Breast epithelium (tissue), 4 donors: ENCODE measurements at regions not wholly inside any gene's neighbourhood (a gene's known extent, or its start where the extent isn't known, plus 50 kb on each side); places are given as distances from the start of the nearest gene placed in this dataset.
"Not testable (repeated sequence)": the region's sequence is repeated elsewhere in the genome, so short reads cannot be mapped to it uniquely, and the experiment has no call there.

ENCODE experiments used
- DNase-seq, 2 donors: peaks; one replicate each; pipeline ENCODE4 v3.0.0-alpha.2; 2019; ENCODE audit warnings: low spot score in 2 of 2
- H3K27ac ChIP-seq, 2 donors: fragments of 200-600 bp; sonication (generic) in 1 of 2; one replicate each; pipeline ENCODE4 v1.5.1; 2016 to 2019; ENCODE audit warnings: mild to moderate bottlenecking in 1 of 2
- H3K27me3 ChIP-seq, 2 donors: fragments of 200-600 bp; sonication (generic) in 1 of 2; one replicate each; pipeline versions ENCODE4 v1.5.1 to v1.6.0; 2017 to 2019; ENCODE audit warnings: control low read depth in 1 of 2, mild to moderate bottlenecking in 1 of 2
- H3K36me3 ChIP-seq: fragments of 200-600 bp; one replicate; pipeline ENCODE4 v1.5.1; 2019
- H3K4me1 ChIP-seq, 2 donors: fragments of 200-600 bp; sonication (generic); one replicate each; pipeline ENCODE4 v1.5.1; 2016 to 2019; ENCODE audit warnings: control low read depth in 1 of 2
- H3K4me3 ChIP-seq, 3 donors: fragments of 200-600 bp; sonication (generic); 1 replicate in 2 of 3; 2 replicates in 1 of 3; pipeline ENCODE4 v1.5.1; 2016 to 2019; ENCODE audit warnings: mild to moderate bottlenecking in 3 of 3, moderate library complexity in 2 of 3
- H3K9me3 ChIP-seq, 2 donors: fragments of 200-600 bp; sonication (generic) in 1 of 2; one replicate each; pipeline ENCODE4 v1.5.1; 2016 to 2019; ENCODE audit warnings: control low read depth in 1 of 2
- CTCF ChIP-seq, 3 donors: fragments of 450-650 bp; IDR thresholded peaks; one replicate each; pipeline ENCODE4 v1.5.1; 2016 to 2017; ENCODE audit warnings: antibody characterized with exemption in 3 of 3, mild to moderate bottlenecking in 3 of 3, moderate library complexity in 3 of 3
- POLR2A ChIP-seq: fragments of 450-650 bp; IDR thresholded peaks from one replicate; pipeline ENCODE4 v1.6.1; 2016; ENCODE audit warnings: antibody characterized with exemption, mild to moderate bottlenecking, moderate library complexity
- POLR2AphosphoS5 ChIP-seq, 3 donors: sonication (generic); formaldehyde crosslinking; IDR thresholded peaks; one replicate each; pipeline ENCODE4 v1.6.1; 2017; ENCODE audit warnings: antibody characterized with exemption in 3 of 3
- intact Hi-C: fragments of 100-400 bp; cut with DNase I; formaldehyde crosslinking; loops from one replicate; pipeline ENCODE4 v1.15.1; 2023; ENCODE audit warnings: low total_unique reads

GRCh38 chr10:9450801-9451200, 1396.3 kb downstream of the GATA3 start:
- Histone ChIP-seq H3K36me3 (no peaks in the 10 kb centered on the region), H3K4me1 (peaks cover 0 to 4% of the 10 kb centered on the region in 2 donors), H3K4me3 (peak overlapping the region in 1 of 3 donors; percentile 1), H3K27me3 (no peaks in the 10 kb centered on the region), H3K9me3 (peaks cover 4 to 6% of the 10 kb centered on the region in 2 donors), H3K27ac (peak overlapping the region; percentile 3 to 43)
- no peak for DNase-seq
- intact Hi-C loops: no loop called here
- TF ChIP-seq POLR2AphosphoS5 (IDR thresholded peaks at IDR 0.05): no peak
- no peak for TF ChIP-seq CTCF (IDR thresholded peaks at IDR 0.05)
- TF ChIP-seq POLR2A: no peak

GRCh38 chr10:9451211-9451773, 1396.8 kb downstream of the GATA3 start:
- DNase-seq: no peak
- no peak for TF ChIP-seq CTCF (IDR thresholded peaks at IDR 0.05)
- TF ChIP-seq POLR2A: no peak
- no peak for TF ChIP-seq POLR2AphosphoS5 (IDR thresholded peaks at IDR 0.05)

GRCh38 chr10:9452056-9452455, 1397.6 kb downstream of the GATA3 start:
- Histone ChIP-seq H3K27me3 (no peaks in the 10 kb centered on the region), H3K36me3 (no peaks in the 10 kb centered on the region), H3K4me1 (peaks cover 0 to 4% of the 10 kb centered on the region in 2 donors), H3K27ac (no peak overlapping the region), H3K4me3 (no peak overlapping the region), H3K9me3 (peaks cover 4 to 6% of the 10 kb centered on the region in 2 donors)
- TF ChIP-seq POLR2AphosphoS5 (IDR thresholded peaks at IDR 0.05): no peak
- no peak for TF ChIP-seq CTCF (IDR thresholded peaks at IDR 0.05)
- intact Hi-C loops: no loop called here
- DNase-seq: no peak

More at GRCh38 chr10:9451211-9451773, 1396.8 kb downstream of the GATA3 start:
- Histone ChIP-seq H3K4me1 (peaks cover 0 to 4% of the 10 kb centered on the region in 2 donors), H3K36me3 (no peaks in the 10 kb centered on the region), H3K27me3 (no peaks in the 10 kb centered on the region), H3K27ac (peak overlapping the region; percentile 3 to 43), H3K4me3 (peak overlapping the region in 1 of 3 donors; percentile 1), H3K9me3 (peaks cover 4 to 6% of the 10 kb centered on the region in 2 donors)
- intact Hi-C loops: no loop called here

GRCh38 chr10:9453871-9454270, 1399.4 kb downstream of the GATA3 start:
- H3K27me3 ChIP-seq, H3K36me3 ChIP-seq, H3K4me3 ChIP-seq, H3K9me3 ChIP-seq, intact Hi-C loops, H3K27ac ChIP-seq, H3K4me1 ChIP-seq, DNase-seq: not testable (repeated sequence)

- Histone ChIP-seq H3K27ac (no peak overlapping the region), H3K27me3 (no peaks in the 10 kb centered on the region), H3K9me3 (no peaks in the 10 kb centered on the region), H3K4me1 (no peaks in the 10 kb centered on the region), H3K36me3 (no peaks in the 10 kb centered on the region), H3K4me3 (no peak overlapping the region)
- intact Hi-C loops: no loop called here
- TF ChIP-seq CTCF (IDR thresholded peaks at IDR 0.05) (no peak), POLR2AphosphoS5 (IDR thresholded peaks at IDR 0.05) (no peak), POLR2A (no peak)
- no peak for DNase-seq
These were observed 1415.2 kb downstream of the GATA3 start for GRCh38 chr10:9469663-9470205.
